ENCODE measurements at regions not wholly inside any gene's neighbourhood (a gene's known extent, or its start where the extent isn't known, plus 50 kb on each side); places are given as distances from the start of the nearest gene placed in this dataset.
"Not testable (repeated sequence)": the region's sequence is repeated elsewhere in the genome, so short reads cannot be mapped to it uniquely, and the experiment has no call there.

GRCh38 chr13:58714016-58714415 is 1082.5 kb downstream of the PCDH17 start:
- H3K4me1 ChIP-seq (ENCODE audit: control insufficient read depth in 1 of 2, insufficient read depth in 2 of 2, low read length in 2 of 2); H3K4me3 ChIP-seq (ENCODE audit: low read depth, low read length): not testable (repeated sequence)
- no CpG with 5 or more reads among the region's 25 CpGs for WGBS (ENCODE audit: extremely low coverage, insufficient coverage, insufficient read length)

GRCh38 chr13:58721273-58721672 is 1089.7 kb downstream of the PCDH17 start:
- Histone ChIP-seq H3K36me3 (ENCODE audit: control insufficient read depth in 1 of 2, insufficient read depth in 2 of 2, low read length in 2 of 2) (no peaks in the 10 kb centered on the region), H3K4me2 (ENCODE audit: low read length) (no peak overlapping the region), H3K4me3 (ENCODE audit: low read depth, low read length) (no peak overlapping the region), H4K91ac (ENCODE audit: low read depth, low read length) (no peak overlapping the region), H3K27ac (ENCODE audit: low read depth, low read length) (no peak overlapping the region), H4K8ac (ENCODE audit: low read depth, low read length) (no peak overlapping the region), H3K4ac (ENCODE audit: low read depth, low read length) (no peak overlapping the region), H2BK5ac (ENCODE audit: low read depth, low read length, poor library complexity) (no peak overlapping the region), H2BK12ac (ENCODE audit: low read length) (no peak overlapping the region), H2AFZ (ENCODE audit: insufficient read depth, low read length, poor library complexity) (no peak overlapping the region), H2BK120ac (ENCODE audit: insufficient read depth, low read length, poor library complexity) (no peak overlapping the region), H4K12ac (ENCODE audit: low read depth, low read length) (no peak overlapping the region), H3K9me3 (ENCODE audit: insufficient read depth, low read depth, low read length) (no peaks in the 10 kb centered on the region), H3K23ac (ENCODE audit: low read length) (no peak overlapping the region), H3K27me3 (ENCODE audit: insufficient read depth, low read length) (no peaks in the 10 kb centered on the region), H3K9ac (ENCODE audit: low read length) (no peak overlapping the region), H3K18ac (ENCODE audit: low read length) (no peak overlapping the region), H2AK5ac (ENCODE audit: low read length) (no peak overlapping the region), H3K79me1 (ENCODE audit: low read length) (no peaks in the 10 kb centered on the region), H3K79me2 (ENCODE audit: control insufficient read depth, insufficient read depth, low read length, poor library complexity) (no peaks in the 10 kb centered on the region), H3K4me1 (ENCODE audit: control insufficient read depth in 1 of 2, insufficient read depth in 2 of 2, low read length in 2 of 2) (no peaks in the 10 kb centered on the region), H3K14ac (ENCODE audit: low read length) (no peak overlapping the region)
- no peak for DNase-seq
- WGBS (ENCODE audit: extremely low coverage, insufficient coverage, insufficient read length), result no CpG with 5 or more reads among the region's 1 CpG

More at GRCh38 chr13:58714016-58714415, 1082.5 kb downstream of the PCDH17 start:
- H3K79me2 ChIP-seq (ENCODE audit: control insufficient read depth, insufficient read depth, low read length, poor library complexity); H3K23ac ChIP-seq (ENCODE audit: low read length); H2AFZ ChIP-seq (ENCODE audit: insufficient read depth, low read length, poor library complexity); H2BK12ac ChIP-seq (ENCODE audit: low read length); H3K27ac ChIP-seq (ENCODE audit: low read depth, low read length); H3K27me3 ChIP-seq (ENCODE audit: insufficient read depth, low read length); H3K4ac ChIP-seq (ENCODE audit: low read depth, low read length); H4K12ac ChIP-seq (ENCODE audit: low read depth, low read length); H2BK5ac ChIP-seq (ENCODE audit: low read depth, low read length, poor library complexity); H3K36me3 ChIP-seq (ENCODE audit: control insufficient read depth in 1 of 2, insufficient read depth in 2 of 2, low read length in 2 of 2); H3K4me2 ChIP-seq (ENCODE audit: low read length); H2BK120ac ChIP-seq (ENCODE audit: insufficient read depth, low read length, poor library complexity); H3K14ac ChIP-seq (ENCODE audit: low read length); H3K18ac ChIP-seq (ENCODE audit: low read length); H4K91ac ChIP-seq (ENCODE audit: low read depth, low read length); DNase-seq; H3K79me1 ChIP-seq (ENCODE audit: low read length); H3K9ac ChIP-seq (ENCODE audit: low read length); H2AK5ac ChIP-seq (ENCODE audit: low read length); H4K8ac ChIP-seq (ENCODE audit: low read depth, low read length); H3K9me3 ChIP-seq (ENCODE audit: insufficient read depth, low read depth, low read length): not testable (repeated sequence)

GRCh38 chr13:58728126-58728525 is 1096.6 kb downstream of the PCDH17 start:
- H4K91ac ChIP-seq (ENCODE audit: low read depth, low read length), result no peak overlapping the region
- no peak overlapping the region for H3K9ac ChIP-seq (ENCODE audit: low read length)
- H3K4ac ChIP-seq (ENCODE audit: low read depth, low read length), result no peak overlapping the region
- H2AFZ ChIP-seq (ENCODE audit: insufficient read depth, low read length, poor library complexity), result no peak overlapping the region
- no peak overlapping the region for H2AK5ac ChIP-seq (ENCODE audit: low read length)
- no peak overlapping the region for H2BK12ac ChIP-seq (ENCODE audit: low read length)
- no peak overlapping the region for H3K14ac ChIP-seq (ENCODE audit: low read length)
- no peaks in the 10 kb centered on the region for H3K36me3 ChIP-seq (ENCODE audit: control insufficient read depth in 1 of 2, insufficient read depth in 2 of 2, low read length in 2 of 2)
- no peak overlapping the region for H4K8ac ChIP-seq (ENCODE audit: low read depth, low read length)
- DNase-seq, result no peak
- no peak overlapping the region for H4K12ac ChIP-seq (ENCODE audit: low read depth, low read length)
- H3K79me1 ChIP-seq (ENCODE audit: low read length), result no peaks in the 10 kb centered on the region
- H3K27me3 ChIP-seq (ENCODE audit: insufficient read depth, low read length), result no peaks in the 10 kb centered on the region
- no peak overlapping the region for H3K23ac ChIP-seq (ENCODE audit: low read length)
- H3K4me1 ChIP-seq (ENCODE audit: control insufficient read depth in 1 of 2, insufficient read depth in 2 of 2, low read length in 2 of 2), result no peaks in the 10 kb centered on the region
- H3K4me3 ChIP-seq (ENCODE audit: low read depth, low read length), result no peak overlapping the region
- no peak overlapping the region for H2BK120ac ChIP-seq (ENCODE audit: insufficient read depth, low read length, poor library complexity)
- no peak overlapping the region for H3K4me2 ChIP-seq (ENCODE audit: low read length)
- no peak overlapping the region for H3K27ac ChIP-seq (ENCODE audit: low read depth, low read length)
- H3K9me3 ChIP-seq (ENCODE audit: insufficient read depth, low read depth, low read length), result no peaks in the 10 kb centered on the region
- no peak overlapping the region for H3K18ac ChIP-seq (ENCODE audit: low read length)
- WGBS (ENCODE audit: extremely low coverage, insufficient coverage, insufficient read length), result no CpG with 5 or more reads among the region's 3 CpGs
- no peak overlapping the region for H2BK5ac ChIP-seq (ENCODE audit: low read depth, low read length, poor library complexity)
- H3K79me2 ChIP-seq (ENCODE audit: control insufficient read depth, insufficient read depth, low read length, poor library complexity), result no peaks in the 10 kb centered on the region

GRCh38 chr13:58729361-58729760 is 1097.8 kb downstream of the PCDH17 start:
- Histone ChIP-seq H3K9me3 (ENCODE audit: insufficient read depth, low read depth, low read length) (no peaks in the 10 kb centered on the region), H3K14ac (ENCODE audit: low read length) (no peak overlapping the region), H2BK12ac (ENCODE audit: low read length) (no peak overlapping the region), H4K12ac (ENCODE audit: low read depth, low read length) (no peak overlapping the region), H3K4ac (ENCODE audit: low read depth, low read length) (no peak overlapping the region), H3K79me2 (ENCODE audit: control insufficient read depth, insufficient read depth, low read length, poor library complexity) (no peaks in the 10 kb centered on the region), H3K4me3 (ENCODE audit: low read depth, low read length) (no peak overlapping the region), H2AK5ac (ENCODE audit: low read length) (no peak overlapping the region), H3K79me1 (ENCODE audit: low read length) (no peaks in the 10 kb centered on the region), H2BK120ac (ENCODE audit: insufficient read depth, low read length, poor library complexity) (no peak overlapping the region), H3K9ac (ENCODE audit: low read length) (no peak overlapping the region), H3K27ac (ENCODE audit: low read depth, low read length) (no peak overlapping the region), H3K18ac (ENCODE audit: low read length) (no peak overlapping the region), H3K23ac (ENCODE audit: low read length) (no peak overlapping the region), H2BK5ac (ENCODE audit: low read depth, low read length, poor library complexity) (no peak overlapping the region), H3K4me2 (ENCODE audit: low read length) (no peak overlapping the region), H3K36me3 (ENCODE audit: control insufficient read depth in 1 of 2, insufficient read depth in 2 of 2, low read length in 2 of 2) (no peaks in the 10 kb centered on the region), H4K91ac (ENCODE audit: low read depth, low read length) (no peak overlapping the region), H3K27me3 (ENCODE audit: insufficient read depth, low read length) (no peaks in the 10 kb centered on the region), H4K8ac (ENCODE audit: low read depth, low read length) (no peak overlapping the region), H3K4me1 (ENCODE audit: control insufficient read depth in 1 of 2, insufficient read depth in 2 of 2, low read length in 2 of 2) (no peaks in the 10 kb centered on the region), H2AFZ (ENCODE audit: insufficient read depth, low read length, poor library complexity) (no peak overlapping the region)
- WGBS (ENCODE audit: extremely low coverage, insufficient coverage, insufficient read length), result no CpG with 5 or more reads among the region's 1 CpG
- DNase-seq, result no peak

All from trophoblast cell (in vitro differentiated cells and primary cell).